KMS-11 (cell line): ENCODE measurements at regions not wholly inside any gene's neighbourhood (a gene's known extent, or its start where the extent isn't known, plus 50 kb on each side); places are given as distances from the start of the nearest gene placed in this dataset.
"Not testable (repeated sequence)": the region's sequence is repeated elsewhere in the genome, so short reads cannot be mapped to it uniquely, and the experiment has no call there.

Experiments used
- H2AFZ ChIP-seq: fragments of 200-600 bp; sonication (generic); 2 replicates; pipeline ENCODE4 v1.6.1; 2016; ENCODE audit warnings: antibody characterized with exemption, mixed run types, low read depth
- H3K27ac ChIP-seq: fragments of 200-600 bp; sonication (generic); 2 replicates; pipeline ENCODE4 v1.6.1; 2016; ENCODE audit warnings: mild to moderate bottlenecking, mixed run types
- H3K27me3 ChIP-seq: fragments of 200-600 bp; sonication (generic); 2 replicates; pipeline ENCODE4 v1.6.1; 2017; ENCODE audit warnings: mild to moderate bottlenecking, low read depth, mixed run types, moderate library complexity; ENCODE audit not compliant: insufficient read depth
- H3K36me3 ChIP-seq: fragments of 200-600 bp; sonication (generic); 2 replicates; pipeline ENCODE4 v1.6.1; 2017; ENCODE audit warnings: mild to moderate bottlenecking, mixed run types; ENCODE audit not compliant: insufficient read depth
- H3K4me1 ChIP-seq: fragments of 200-600 bp; sonication (generic); 2 replicates; pipeline ENCODE4 v1.6.1; 2016; ENCODE audit warnings: mild to moderate bottlenecking, low read depth, mixed run types; ENCODE audit not compliant: poor library complexity, severe bottlenecking
- H3K4me2 ChIP-seq: fragments of 200-600 bp; sonication (generic); 2 replicates; pipeline ENCODE4 v1.7.0; 2016; ENCODE audit warnings: mild to moderate bottlenecking, mixed run types
- H3K4me3 ChIP-seq: fragments of 200-600 bp; sonication (generic); IDR thresholded peaks from 2 replicates; pipeline ENCODE4 v1.6.1; 2017; ENCODE audit warnings: low read depth, low read length, mixed read lengths; ENCODE audit not compliant: insufficient read depth
- H3K79me2 ChIP-seq: fragments of 200-600 bp; sonication (generic); 2 replicates; pipeline ENCODE4 v1.6.1; 2016; ENCODE audit warnings: low read depth, mixed run types; ENCODE audit not compliant: insufficient read depth
- H3K9ac ChIP-seq: fragments of 200-600 bp; sonication (generic); 2 replicates; pipeline ENCODE4 v1.6.1; 2016; ENCODE audit warnings: mild to moderate bottlenecking, mixed run types
- H4K20me1 ChIP-seq: fragments of 200-600 bp; sonication (generic); 2 replicates; pipeline ENCODE4 v1.6.1; 2016; ENCODE audit warnings: mild to moderate bottlenecking, mixed run types; ENCODE audit not compliant: insufficient read depth
- CTCF ChIP-seq: fragments of 200-600 bp; sonication (generic); conservative IDR thresholded peaks from 2 replicates; pipeline ENCODE4 v1.6.1; 2017; ENCODE audit warnings: low read depth, mild to moderate bottlenecking, antibody characterized with exemption, low read length, moderate library complexity, mixed read lengths

- TF ChIP-seq CTCF = no peak
Observed at GRCh38 chr6:8859501-8859900, 424.2 kb upstream of the SLC35B3 start.

DNA sequence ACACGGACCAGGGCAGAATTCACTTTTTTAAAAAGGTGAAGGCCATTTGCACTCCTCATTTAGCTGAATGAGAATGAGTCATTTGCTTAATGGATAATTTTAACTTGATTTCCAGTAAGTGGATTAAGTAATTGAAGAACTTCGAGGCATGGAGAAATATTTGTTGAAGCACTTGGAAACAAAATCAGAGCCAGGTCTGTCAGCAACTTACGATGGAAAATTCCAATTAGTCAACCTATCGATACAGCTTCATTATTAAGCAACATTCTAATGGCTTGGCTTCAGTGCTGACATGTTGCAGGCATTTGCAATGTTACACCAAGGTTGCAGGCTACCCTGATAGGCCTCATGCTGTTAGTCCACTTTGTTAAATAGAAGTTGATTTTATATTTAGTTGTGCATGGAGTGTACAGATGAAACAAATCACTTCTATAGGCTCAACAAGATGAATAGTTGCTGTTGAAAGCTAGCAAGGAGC is 423.5 kb upstream of the SLC35B3 start:
- Histone ChIP-seq H2AFZ (no peak overlapping the region), H3K36me3 (no peaks in the 10 kb centered on the region), H3K9ac (no peak overlapping the region), H3K27me3 (no peaks in the 10 kb centered on the region), H3K4me1 (no peaks in the 10 kb centered on the region), H3K4me2 (no peak overlapping the region), H3K79me2 (no peaks in the 10 kb centered on the region), H3K4me3 (no peak overlapping the region), H4K20me1 (no peaks in the 10 kb centered on the region), H3K27ac (no peak overlapping the region)
- no peak for TF ChIP-seq CTCF

More at GRCh38 chr6:8859501-8859900, 424.2 kb upstream of the SLC35B3 start:
- Histone ChIP-seq H3K9ac (no peak overlapping the region), H3K36me3 (no peaks in the 10 kb centered on the region), H3K4me3 (no peak overlapping the region), H3K4me2 (no peak overlapping the region), H3K27me3 (no peaks in the 10 kb centered on the region), H3K4me1 (no peaks in the 10 kb centered on the region), H2AFZ (no peak overlapping the region), H3K79me2 (no peaks in the 10 kb centered on the region), H3K27ac (no peak overlapping the region), H4K20me1 (no peaks in the 10 kb centered on the region)

DNA sequence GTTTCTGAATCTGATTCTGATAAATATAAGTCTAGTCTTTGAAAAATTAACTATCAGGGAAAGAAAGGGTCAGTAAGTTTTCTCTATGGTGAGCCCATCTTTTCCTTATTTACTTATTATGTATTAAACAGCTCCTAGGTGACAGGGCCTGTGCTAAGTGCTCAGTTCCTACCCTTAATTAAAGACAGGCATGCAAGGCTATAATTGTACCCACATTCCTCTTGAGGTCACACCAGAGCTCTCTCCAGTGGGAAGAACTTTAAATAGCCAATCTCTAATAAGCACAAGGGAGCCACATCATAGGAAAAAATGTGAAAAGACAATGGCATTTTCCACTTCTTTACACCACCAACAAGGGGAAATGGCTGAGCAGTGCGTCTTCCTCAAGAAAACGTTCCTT is 421.8 kb upstream of the SLC35B3 start:
- no peaks in the 10 kb centered on the region for H4K20me1 ChIP-seq
- H3K79me2 ChIP-seq = no peaks in the 10 kb centered on the region
- no peak overlapping the region for H3K4me2 ChIP-seq
- H3K9ac ChIP-seq = no peak overlapping the region
- H2AFZ ChIP-seq = no peak overlapping the region
- no peaks in the 10 kb centered on the region for H3K27me3 ChIP-seq
- no peak overlapping the region for H3K4me3 ChIP-seq
- no peak overlapping the region for H3K27ac ChIP-seq
- no peaks in the 10 kb centered on the region for H3K4me1 ChIP-seq
- TF ChIP-seq CTCF = no peak
- H3K36me3 ChIP-seq = no peaks in the 10 kb centered on the region

- Histone ChIP-seq H3K27me3 (no peaks in the 10 kb centered on the region), H3K4me3 (no peak overlapping the region), H3K79me2 (no peaks in the 10 kb centered on the region), H3K9ac (no peak overlapping the region), H3K4me2 (no peak overlapping the region), H2AFZ (no peak overlapping the region), H3K27ac (no peak overlapping the region), H4K20me1 (no peaks in the 10 kb centered on the region), H3K36me3 (no peaks in the 10 kb centered on the region), H3K4me1 (no peaks in the 10 kb centered on the region)
- no peak for TF ChIP-seq CTCF
Observed at GRCh38 chr6:8855411-8855810, 420.1 kb upstream of the SLC35B3 start.

DNA sequence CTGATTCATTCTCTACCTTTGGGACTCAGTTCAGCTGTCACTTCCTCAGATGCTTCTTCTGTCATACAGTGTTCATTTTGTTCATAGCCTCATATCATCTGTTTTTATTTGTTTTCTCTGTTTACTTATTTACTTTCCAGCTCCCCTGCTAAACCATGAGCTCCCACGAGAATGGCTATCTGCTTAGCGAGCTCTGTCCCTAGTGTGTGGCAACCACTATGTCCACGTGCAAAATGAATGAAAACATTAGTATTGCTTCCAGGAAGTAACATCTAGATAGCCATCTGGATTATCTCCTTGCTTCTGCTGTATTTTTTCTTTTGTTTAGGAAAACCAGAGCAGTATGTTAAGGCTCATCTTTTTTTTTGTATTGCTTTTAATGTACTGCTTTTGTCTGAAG is 417.0 kb upstream of the SLC35B3 start:
- Histone ChIP-seq H3K4me2 (no peak overlapping the region), H3K4me1 (no peaks in the 10 kb centered on the region), H2AFZ (no peak overlapping the region), H3K27me3 (no peaks in the 10 kb centered on the region), H3K36me3 (no peaks in the 10 kb centered on the region), H3K79me2 (no peaks in the 10 kb centered on the region), H3K4me3 (no peak overlapping the region), H3K27ac (no peak overlapping the region), H4K20me1 (no peaks in the 10 kb centered on the region), H3K9ac (no peak overlapping the region)
- no peak for TF ChIP-seq CTCF

GRCh38 chr6:8846680-8847079 is 411.3 kb upstream of the SLC35B3 start:
- not testable (repeated sequence) for H3K27me3 ChIP-seq, H3K27ac ChIP-seq, H4K20me1 ChIP-seq, H3K4me2 ChIP-seq, H3K4me3 ChIP-seq, H3K9ac ChIP-seq, H3K79me2 ChIP-seq, H3K4me1 ChIP-seq, H3K36me3 ChIP-seq, H2AFZ ChIP-seq
